ENCODE measurements at regions not wholly inside any gene's neighbourhood (a gene's known extent, or its start where the extent isn't known, plus 50 kb on each side); places are given as distances from the start of the nearest gene placed in this dataset.
"Not testable (repeated sequence)": the region's sequence is repeated elsewhere in the genome, so short reads cannot be mapped to it uniquely, and the experiment has no call there.

- DNase-seq = no peak
These were observed 90.3 kb upstream of the FRG1 start for GRCh38 chr4:189850239-189850856.

GRCh38 chr4:189858435-189858834 lies 82.2 kb upstream of the FRG1 start:
- no peak for DNase-seq

GRCh38 chr4:189861101-189861500 lies 79.6 kb upstream of the FRG1 start:
- DNase-seq = no peak

- DNase-seq = no peak
These were observed 71.4 kb upstream of the FRG1 start for GRCh38 chr4:189869236-189869635.

GRCh38 chr4:189870511-189871234 lies 70.0 kb upstream of the FRG1 start:
- DNase-seq = no peak

- DNase-seq = no peak
These were observed 66.1 kb upstream of the FRG1 start for GRCh38 chr4:189874591-189874990.

- peak; percentile 4 for DNase-seq
These were observed 59.5 kb upstream of the FRG1 start for GRCh38 chr4:189881190-189881589.

GRCh38 chr4:189888407-189888806 lies 52.3 kb upstream of the FRG1 start:
- DNase-seq = not testable (repeated sequence)
